Esophagus squamous epithelium (tissue), 4 donors: ENCODE measurements at regions not wholly inside any gene's neighbourhood (a gene's known extent, or its start where the extent isn't known, plus 50 kb on each side); places are given as distances from the start of the nearest gene placed in this dataset.

ENCODE experiments used
- CTCF ChIP-seq, 6 experiments: fragments of 450-650 bp in 4 of 6; fragments of 200-600 bp in 2 of 6; sonication (generic) in 2 of 6; IDR thresholded peaks; one replicate each; pipeline ENCODE4 v1.5.1; 2016 to 2019; ENCODE audit warnings: antibody characterized with exemption in 6 of 6, mild to moderate bottlenecking in 4 of 6, moderate library complexity in 4 of 6
- POLR2A ChIP-seq, 4 donors: fragments of 450-650 bp; IDR thresholded peaks; one replicate each; pipeline ENCODE4 v1.6.1; 2017; ENCODE audit warnings: antibody characterized with exemption in 4 of 4, mild to moderate bottlenecking in 4 of 4, moderate library complexity in 3 of 4

- TF ChIP-seq CTCF (IDR thresholded peaks at IDR 0.05) (no peak), POLR2A (IDR thresholded peaks at IDR 0.05) (no peak)
These were observed 109.9 kb upstream of the DAB2 start for GRCh38 chr5:39534690-39535089.
